Smooth muscle cell (in vitro differentiated cells): ENCODE measurements at regions not wholly inside any gene's neighbourhood (a gene's known extent, or its start where the extent isn't known, plus 50 kb on each side); places are given as distances from the start of the nearest gene placed in this dataset.

Experiments
- DNase-seq: peaks from one replicate; lab custom pipeline; 2025; ENCODE audit not compliant: unreplicated experiment; lab: John Stamatoyannopoulos, UW
- H2AFZ ChIP-seq: fragments of 200-600 bp; sonication (generic); 2 replicates; pipeline ENCODE4 v1.6.0; 2016; ENCODE audit warnings: antibody characterized with exemption, low read depth, mild to moderate bottlenecking
- H3F3A ChIP-seq: fragments of 200-600 bp; sonication (generic); 2 replicates; pipeline ENCODE4 v1.6.0; 2017; ENCODE audit warnings: antibody characterized with exemption, low read depth
- H3K27ac ChIP-seq: fragments of 200-600 bp; sonication (generic); 2 replicates; pipeline ENCODE4 v1.5.1; 2016; ENCODE audit warnings: low read depth, mild to moderate bottlenecking
- H3K27me3 ChIP-seq: fragments of 200-600 bp; sonication (generic); 2 replicates; pipeline ENCODE4 v1.6.1; 2016; ENCODE audit warnings: low read depth, mild to moderate bottlenecking
- H3K36me3 ChIP-seq: fragments of 200-600 bp; sonication (generic); 2 replicates; pipeline ENCODE4 v1.5.1; 2016; ENCODE audit warnings: low read depth
- H3K4me1 ChIP-seq: fragments of 200-600 bp; sonication (generic); 2 replicates; pipeline ENCODE4 v1.5.1; 2016; ENCODE audit warnings: low read depth
- H3K4me2 ChIP-seq: fragments of 200-600 bp; sonication (generic); 2 replicates; pipeline ENCODE4 v1.6.0; 2016; ENCODE audit warnings: mild to moderate bottlenecking
- H3K4me3 ChIP-seq: fragments of 200-600 bp; sonication (generic); 2 replicates; pipeline ENCODE4 v1.5.1; 2016; ENCODE audit warnings: mild to moderate bottlenecking
- H3K79me2 ChIP-seq: fragments of 200-600 bp; sonication (generic); 2 replicates; pipeline ENCODE4 v1.6.0; 2016; ENCODE audit warnings: low read depth, mild to moderate bottlenecking
- H3K9ac ChIP-seq: fragments of 200-600 bp; sonication (generic); 2 replicates; pipeline ENCODE4 v1.6.0; 2016; ENCODE audit warnings: low read depth
- H3K9me3 ChIP-seq: fragments of 200-600 bp; sonication (generic); replicated peaks from 2 replicates; pipeline ENCODE4 v1.5.1; 2016; ENCODE audit warnings: low read depth
- H4K20me1 ChIP-seq: fragments of 200-600 bp; sonication (generic); 2 replicates; pipeline ENCODE4 v1.6.0; 2016; ENCODE audit warnings: low read depth
- CTCF ChIP-seq: fragments of 200-600 bp; sonication (generic); IDR thresholded peaks from 2 replicates; pipeline ENCODE4 v1.5.1; 2017; ENCODE audit warnings: borderline replicate concordance, mild to moderate bottlenecking, antibody characterized with exemption; ENCODE audit not compliant: insufficient read depth, poor library complexity, severe bottlenecking
- WGBS: methylation state at CpG from one replicate; pipeline ENCODE4 v1.1.7; 2016; ENCODE audit warnings: low lambda C conversion rate; 5-methylcytosine and 5-hydroxymethylcytosine counted together

GRCh38 chr11:15558513-15559181 is 443.9 kb downstream of the INSC start:
- no peak overlapping the region for H3K9ac ChIP-seq
- H3K36me3 ChIP-seq: no peaks in the 10 kb centered on the region
- H3F3A ChIP-seq: no peaks in the 10 kb centered on the region
- H3K79me2 ChIP-seq: no peaks in the 10 kb centered on the region
- H3K9me3 ChIP-seq: no peaks in the 10 kb centered on the region
- H3K27me3 ChIP-seq: peaks cover 4% of the 10 kb centered on the region
- no peak overlapping the region for H3K4me2 ChIP-seq
- no peak overlapping the region for H3K27ac ChIP-seq
- no peak for TF ChIP-seq CTCF
- H3K4me3 ChIP-seq: no peak overlapping the region
- H3K4me1 ChIP-seq: peaks cover 33% of the 10 kb centered on the region
- WGBS: 36% methylated on average over 2 of the region's 2 CpGs
- no peak for DNase-seq
- no peaks in the 10 kb centered on the region for H4K20me1 ChIP-seq
- no peak overlapping the region for H2AFZ ChIP-seq

- H2AFZ ChIP-seq: no peak overlapping the region
- WGBS: 97% methylated on average over 47 of the region's 52 CpGs
- no peak overlapping the region for H3K27ac ChIP-seq
- H3K9me3 ChIP-seq: no peaks in the 10 kb centered on the region
- no peaks in the 10 kb centered on the region for H3K36me3 ChIP-seq
- H3K27me3 ChIP-seq: peaks cover 4% of the 10 kb centered on the region
- H3K9ac ChIP-seq: no peak overlapping the region
- no peaks in the 10 kb centered on the region for H3F3A ChIP-seq
- no peaks in the 10 kb centered on the region for H4K20me1 ChIP-seq
- no peak for TF ChIP-seq CTCF
- peaks cover 13% of the 10 kb centered on the region for H3K4me1 ChIP-seq
- DNase-seq: no peak
- H3K4me3 ChIP-seq: no peak overlapping the region
- no peaks in the 10 kb centered on the region for H3K79me2 ChIP-seq
- no peak overlapping the region for H3K4me2 ChIP-seq
Measured at GRCh38 chr11:15560689-15561467, 446.2 kb downstream of the INSC start.

GRCh38 chr11:15562230-15562629 is 447.5 kb downstream of the INSC start:
- 95% methylated on average over 4 of the region's 4 CpGs for WGBS

More at GRCh38 chr11:15562230-15562629, 447.5 kb downstream of the INSC start:
- Histone ChIP-seq H3F3A (no peaks in the 10 kb centered on the region), H3K27ac (no peak overlapping the region), H2AFZ (no peak overlapping the region), H4K20me1 (no peaks in the 10 kb centered on the region), H3K4me1 (peaks cover 12% of the 10 kb centered on the region), H3K9ac (no peak overlapping the region), H3K9me3 (no peaks in the 10 kb centered on the region), H3K4me2 (no peak overlapping the region), H3K27me3 (peaks cover 4% of the 10 kb centered on the region), H3K36me3 (no peaks in the 10 kb centered on the region), H3K4me3 (no peak overlapping the region), H3K79me2 (no peaks in the 10 kb centered on the region)
- DNase-seq: no peak
- TF ChIP-seq CTCF: no peak
